ENCODE measurements at regions not wholly inside any gene's neighbourhood (a gene's known extent, or its start where the extent isn't known, plus 50 kb on each side); places are given as distances from the start of the nearest gene placed in this dataset.

DNA sequence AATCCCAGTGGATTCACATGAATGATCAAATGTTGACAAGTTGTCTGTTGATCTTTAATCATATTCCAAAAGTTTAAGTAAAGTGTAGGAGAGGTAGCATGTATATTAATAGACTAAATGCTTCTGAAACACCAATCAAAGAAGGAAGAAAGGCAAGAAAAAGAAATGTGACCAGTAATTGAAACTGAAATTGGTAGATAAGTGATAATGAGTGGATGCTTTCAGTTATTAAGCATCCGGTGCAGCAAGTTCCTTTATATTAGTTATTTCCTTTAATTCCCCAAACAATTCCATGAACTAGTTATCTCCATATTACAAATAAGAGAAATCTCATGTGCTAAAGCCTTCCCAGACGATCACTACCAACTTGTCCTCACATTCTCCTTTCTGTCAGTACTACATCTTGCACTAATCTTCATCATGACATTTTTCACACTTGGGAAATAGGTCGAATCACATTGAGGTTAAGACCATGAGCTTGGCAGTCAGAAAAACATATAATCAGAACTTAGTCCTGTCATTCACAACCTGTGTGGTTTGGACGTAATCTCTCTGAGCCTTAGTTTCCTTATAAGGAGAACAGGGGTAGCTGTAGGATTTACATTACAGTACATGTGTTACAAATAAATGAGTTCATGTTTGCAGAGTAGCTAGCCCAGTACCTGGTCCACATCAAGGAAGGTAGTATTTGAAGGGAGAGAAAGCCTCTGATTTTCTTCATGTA lies 182.1 kb downstream of the NOL4 start:
- Histone ChIP-seq H3K27ac (no peak overlapping the region), H2AFZ (ENCODE audit: low read depth) (no peak overlapping the region)
- TF ChIP-seq, protein P1, sequence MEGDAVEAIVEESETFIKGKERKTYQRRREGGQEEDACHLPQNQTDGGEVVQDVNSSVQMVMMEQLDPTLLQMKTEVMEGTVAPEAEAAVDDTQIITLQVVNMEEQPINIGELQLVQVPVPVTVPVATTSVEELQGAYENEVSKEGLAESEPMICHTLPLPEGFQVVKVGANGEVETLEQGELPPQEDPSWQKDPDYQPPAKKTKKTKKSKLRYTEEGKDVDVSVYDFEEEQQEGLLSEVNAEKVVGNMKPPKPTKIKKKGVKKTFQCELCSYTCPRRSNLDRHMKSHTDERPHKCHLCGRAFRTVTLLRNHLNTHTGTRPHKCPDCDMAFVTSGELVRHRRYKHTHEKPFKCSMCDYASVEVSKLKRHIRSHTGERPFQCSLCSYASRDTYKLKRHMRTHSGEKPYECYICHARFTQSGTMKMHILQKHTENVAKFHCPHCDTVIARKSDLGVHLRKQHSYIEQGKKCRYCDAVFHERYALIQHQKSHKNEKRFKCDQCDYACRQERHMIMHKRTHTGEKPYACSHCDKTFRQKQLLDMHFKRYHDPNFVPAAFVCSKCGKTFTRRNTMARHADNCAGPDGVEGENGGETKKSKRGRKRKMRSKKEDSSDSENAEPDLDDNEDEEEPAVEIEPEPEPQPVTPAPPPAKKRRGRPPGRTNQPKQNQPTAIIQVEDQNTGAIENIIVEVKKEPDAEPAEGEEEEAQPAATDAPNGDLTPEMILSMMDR (conservative IDR thresholded peaks at IDR 0.05; ENCODE audit: low read depth, low read length): no peak

DNA sequence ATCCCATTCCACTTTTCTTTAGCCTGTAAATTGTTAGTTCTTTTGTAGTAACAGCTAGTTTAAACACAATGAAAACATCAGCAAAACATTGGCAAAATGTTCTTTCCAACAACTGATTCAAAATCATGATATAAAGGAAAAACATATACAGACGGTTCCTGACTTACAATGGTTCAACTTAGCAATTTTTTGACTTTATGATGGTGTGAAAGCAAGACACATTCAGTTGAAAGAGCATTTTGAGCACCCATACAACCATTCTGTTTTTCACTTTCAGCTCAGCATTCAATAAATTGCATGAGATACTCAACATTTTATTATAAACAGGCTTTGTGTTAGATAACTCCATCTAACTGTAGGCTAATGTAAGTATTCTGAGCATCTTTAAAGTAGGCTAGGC lies 185.1 kb downstream of the NOL4 start:
- no peak overlapping the region for H3K27ac ChIP-seq
- peaks cover 29% of the 10 kb centered on the region for H3K4me1 ChIP-seq (ENCODE audit: low read depth, poor library complexity, severe bottlenecking)
- H3K27me3 ChIP-seq (ENCODE audit: insufficient read depth, low read depth): no peaks in the 10 kb centered on the region
- H4K20me1 ChIP-seq (ENCODE audit: insufficient read depth): no peaks in the 10 kb centered on the region
- H3K9ac ChIP-seq: no peak overlapping the region
- peak overlapping the region; percentile 62 for H3K4me2 ChIP-seq
- peak overlapping the region; percentile 21; the same call in 1 of the 2 replicates for H2AFZ ChIP-seq (ENCODE audit: low read depth)
- H3K4me3 ChIP-seq (IDR thresholded peaks at IDR 0.05; ENCODE audit: insufficient read depth, low read depth, low read length): no peak overlapping the region
- H3K36me3 ChIP-seq (ENCODE audit: insufficient read depth): no peaks in the 10 kb centered on the region
- TF ChIP-seq, protein P1 (conservative IDR thresholded peaks at IDR 0.05; ENCODE audit: low read depth, low read length): no peak
- no peaks in the 10 kb centered on the region for H3K79me2 ChIP-seq (ENCODE audit: insufficient read depth, low read depth)

More for the DNA sequence above, 182.1 kb downstream of the NOL4 start:
- Histone ChIP-seq H3K79me2 (ENCODE audit: insufficient read depth, low read depth) (no peaks in the 10 kb centered on the region), H3K36me3 (ENCODE audit: insufficient read depth) (no peaks in the 10 kb centered on the region), H3K4me1 (ENCODE audit: low read depth, poor library complexity, severe bottlenecking) (peaks cover 29% of the 10 kb centered on the region), H3K27me3 (ENCODE audit: insufficient read depth, low read depth) (no peaks in the 10 kb centered on the region), H3K4me2 (peak overlapping the region; percentile 27; the same call in 1 of the 2 replicates), H4K20me1 (ENCODE audit: insufficient read depth) (no peaks in the 10 kb centered on the region), H3K9ac (no peak overlapping the region), H3K4me3 (IDR thresholded peaks at IDR 0.05; ENCODE audit: insufficient read depth, low read depth, low read length) (no peak overlapping the region)

DNA sequence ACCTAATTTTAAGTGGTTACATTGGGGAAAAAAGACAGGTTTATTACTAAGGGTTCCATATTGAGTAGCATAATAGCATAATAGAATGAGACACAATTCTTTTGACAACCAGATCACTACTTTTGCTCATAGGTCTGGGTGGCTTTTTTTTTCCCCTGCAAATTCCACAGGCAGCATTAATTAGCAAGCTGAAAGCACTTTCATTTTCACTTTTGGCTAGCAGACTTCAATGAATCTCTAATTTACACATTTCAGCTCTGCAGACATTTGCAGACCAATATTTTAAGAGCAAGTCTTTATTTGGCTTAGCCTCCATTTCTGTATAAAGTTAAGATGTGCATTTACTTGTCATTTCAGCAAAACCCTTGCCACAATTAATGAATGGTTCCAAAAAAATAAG lies 185.5 kb downstream of the NOL4 start:
- Histone ChIP-seq H3K36me3 (ENCODE audit: insufficient read depth) (no peaks in the 10 kb centered on the region), H3K4me3 (IDR thresholded peaks at IDR 0.05; ENCODE audit: insufficient read depth, low read depth, low read length) (no peak overlapping the region), H3K4me2 (peak overlapping the region; percentile 62), H3K79me2 (ENCODE audit: insufficient read depth, low read depth) (no peaks in the 10 kb centered on the region), H4K20me1 (ENCODE audit: insufficient read depth) (no peaks in the 10 kb centered on the region), H3K4me1 (ENCODE audit: low read depth, poor library complexity, severe bottlenecking) (peaks cover 29% of the 10 kb centered on the region), H3K9ac (no peak overlapping the region), H3K27me3 (ENCODE audit: insufficient read depth, low read depth) (no peaks in the 10 kb centered on the region), H3K27ac (no peak overlapping the region), H2AFZ (ENCODE audit: low read depth) (peak overlapping the region; percentile 21; the same call in 1 of the 2 replicates)
- TF ChIP-seq, protein P1 (conservative IDR thresholded peaks at IDR 0.05; ENCODE audit: low read depth, low read length): no peak

DNA sequence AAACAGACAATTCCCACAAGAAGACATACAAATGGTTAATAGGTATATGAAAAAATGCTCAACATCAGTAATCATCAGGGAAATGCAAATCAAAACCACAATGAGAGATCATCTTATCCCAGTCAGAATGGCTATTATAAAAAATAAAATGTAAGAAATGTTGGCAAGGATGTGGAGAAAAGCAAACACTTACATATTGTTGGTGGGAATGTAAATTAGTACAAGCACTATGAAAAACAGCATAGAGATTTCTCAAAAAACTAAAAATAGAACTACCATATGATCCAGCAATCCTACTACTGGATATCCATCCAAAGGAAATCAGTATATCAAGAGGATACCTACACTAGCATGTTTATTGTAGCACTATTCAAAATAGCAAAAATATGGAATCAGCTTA lies 186.6 kb downstream of the NOL4 start:
- Histone ChIP-seq H3K27me3 (ENCODE audit: insufficient read depth, low read depth) (no peaks in the 10 kb centered on the region), H2AFZ (ENCODE audit: low read depth) (no peak overlapping the region), H3K4me1 (ENCODE audit: low read depth, poor library complexity, severe bottlenecking) (peaks cover 29% of the 10 kb centered on the region), H3K79me2 (ENCODE audit: insufficient read depth, low read depth) (no peaks in the 10 kb centered on the region), H3K27ac (no peak overlapping the region), H3K4me3 (IDR thresholded peaks at IDR 0.05; ENCODE audit: insufficient read depth, low read depth, low read length) (no peak overlapping the region), H3K36me3 (ENCODE audit: insufficient read depth) (no peaks in the 10 kb centered on the region), H4K20me1 (ENCODE audit: insufficient read depth) (no peaks in the 10 kb centered on the region), H3K4me2 (no peak overlapping the region), H3K9ac (no peak overlapping the region)
- TF ChIP-seq, protein P1 (conservative IDR thresholded peaks at IDR 0.05; ENCODE audit: low read depth, low read length): no peak

All from KMS-11 (cell line).